Mammary epithelial cell (primary cell): ENCODE measurements at regions not wholly inside any gene's neighbourhood (a gene's known extent, or its start where the extent isn't known, plus 50 kb on each side); places are given as distances from the start of the nearest gene placed in this dataset.

Experiments
- EZH2 ChIP-seq: IDR thresholded peaks from 2 replicates; pipeline ENCODE4 v1.6.1; 2012; ENCODE audit warnings: low read length, inconsistent platforms, borderline replicate concordance
- TF ChIP-seq, protein P1 (sequence below), 2 donors: IDR thresholded peaks in 1 of 2; conservative IDR thresholded peaks in 1 of 2; 2 replicates each; pipeline ENCODE4 v1.5.1; 2011 to 2012; ENCODE audit warnings: inconsistent platforms in 2 of 2, low read length in 2 of 2, mild to moderate bottlenecking in 2 of 2, control low read depth in 1 of 2, low read depth in 1 of 2; ENCODE audit not compliant: insufficient read depth in 1 of 2; ENCODE audit errors: extremely low read depth in 1 of 2

DNA sequence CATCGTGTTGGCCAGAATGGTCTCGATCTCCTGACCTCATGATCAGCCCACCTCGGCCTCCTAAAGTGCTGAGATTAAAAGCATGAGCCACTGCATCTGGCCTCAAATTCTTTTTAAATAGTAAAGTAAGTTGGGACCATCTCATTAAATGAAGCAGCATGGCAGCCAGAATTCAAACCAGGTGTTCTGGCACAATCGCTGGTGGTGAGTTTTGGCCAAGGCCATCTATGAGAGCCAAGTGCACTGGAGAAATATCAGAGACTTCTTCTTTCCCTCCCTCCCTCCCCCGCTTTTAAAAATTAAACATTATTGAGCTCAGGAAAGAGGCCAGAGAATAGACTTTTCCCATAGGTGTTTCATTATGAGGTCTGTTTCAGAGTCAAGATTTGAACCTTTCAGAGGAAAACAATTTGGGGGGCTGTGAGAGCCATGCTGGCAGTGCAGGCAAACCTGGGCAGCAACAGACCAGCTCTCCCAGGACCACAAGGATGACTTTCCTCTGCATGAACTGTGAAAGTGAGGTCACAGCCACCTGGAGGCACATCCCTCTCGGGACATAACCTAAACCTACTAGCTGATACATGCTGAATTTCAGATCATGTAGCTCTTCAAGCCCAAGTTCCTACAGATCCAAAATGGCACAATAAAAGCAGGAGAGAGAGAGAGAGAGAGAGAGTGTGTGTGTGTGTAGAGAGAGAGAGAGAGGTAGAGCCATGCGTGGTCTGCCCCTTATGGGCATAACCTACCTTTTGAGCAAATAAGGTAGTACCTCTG, 94.6 kb upstream of the DMRT1 start:
- TF ChIP-seq, protein P1, sequence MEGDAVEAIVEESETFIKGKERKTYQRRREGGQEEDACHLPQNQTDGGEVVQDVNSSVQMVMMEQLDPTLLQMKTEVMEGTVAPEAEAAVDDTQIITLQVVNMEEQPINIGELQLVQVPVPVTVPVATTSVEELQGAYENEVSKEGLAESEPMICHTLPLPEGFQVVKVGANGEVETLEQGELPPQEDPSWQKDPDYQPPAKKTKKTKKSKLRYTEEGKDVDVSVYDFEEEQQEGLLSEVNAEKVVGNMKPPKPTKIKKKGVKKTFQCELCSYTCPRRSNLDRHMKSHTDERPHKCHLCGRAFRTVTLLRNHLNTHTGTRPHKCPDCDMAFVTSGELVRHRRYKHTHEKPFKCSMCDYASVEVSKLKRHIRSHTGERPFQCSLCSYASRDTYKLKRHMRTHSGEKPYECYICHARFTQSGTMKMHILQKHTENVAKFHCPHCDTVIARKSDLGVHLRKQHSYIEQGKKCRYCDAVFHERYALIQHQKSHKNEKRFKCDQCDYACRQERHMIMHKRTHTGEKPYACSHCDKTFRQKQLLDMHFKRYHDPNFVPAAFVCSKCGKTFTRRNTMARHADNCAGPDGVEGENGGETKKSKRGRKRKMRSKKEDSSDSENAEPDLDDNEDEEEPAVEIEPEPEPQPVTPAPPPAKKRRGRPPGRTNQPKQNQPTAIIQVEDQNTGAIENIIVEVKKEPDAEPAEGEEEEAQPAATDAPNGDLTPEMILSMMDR (conservative IDR thresholded peaks at IDR 0.05 in 1 of 2, IDR thresholded peaks at IDR 0.05 in 1 of 2; ENCODE audit: extremely low read depth in 1 of 2, insufficient read depth in 1 of 2, low read depth in 1 of 2, low read length in 2 of 2): no peak
- TF ChIP-seq EZH2: no peak
